Cardiac muscle cell (in vitro differentiated cells and primary cell): ENCODE measurements at regions not wholly inside any gene's neighbourhood (a gene's known extent, or its start where the extent isn't known, plus 50 kb on each side); places are given as distances from the start of the nearest gene placed in this dataset.

Source experiments
- DNase-seq, 2 donors: peaks; one replicate each; pipeline versions ENCODE4 v3.0.0 to v3.0.0-alpha.2; 2010 to 2017; ENCODE audit warnings: low read depth in 1 of 2, low spot score in 1 of 2
- H3K27ac ChIP-seq: fragments of 200-600 bp; sonication (generic); 2 replicates; pipeline ENCODE4 v1.5.1; 2016
- H3K27me3 ChIP-seq: fragments of 200-600 bp; sonication (generic); 2 replicates; pipeline ENCODE4 v1.6.0; 2016; ENCODE audit warnings: control low read depth
- H3K36me3 ChIP-seq: fragments of 200-600 bp; sonication (generic); 2 replicates; pipeline ENCODE4 v1.5.1; 2016; ENCODE audit warnings: control low read depth
- H3K4me1 ChIP-seq: fragments of 200-600 bp; sonication (generic); 2 replicates; pipeline ENCODE4 v1.8.1; 2017; ENCODE audit warnings: low read depth, mild to moderate bottlenecking, mixed run types
- H3K4me3 ChIP-seq: fragments of 200-600 bp; sonication (generic); 2 replicates; pipeline ENCODE4 v1.5.1; 2016; ENCODE audit warnings: mild to moderate bottlenecking
- H3K9me3 ChIP-seq: fragments of 200-600 bp; sonication (generic); 2 replicates; pipeline ENCODE4 v1.5.1; 2017; ENCODE audit warnings: low read depth, mild to moderate bottlenecking, control low read depth
- CTCF ChIP-seq: IDR thresholded peaks from 2 replicates; pipeline ENCODE4 v1.5.1; 2012; ENCODE audit warnings: low read depth, mild to moderate bottlenecking, low read length

- no peaks in the 10 kb centered on the region for H3K27me3 ChIP-seq
- no peaks in the 10 kb centered on the region for H3K4me1 ChIP-seq
- no peak overlapping the region for H3K4me3 ChIP-seq
- H3K9me3 ChIP-seq = no peaks in the 10 kb centered on the region
- no peak overlapping the region for H3K27ac ChIP-seq
- no peaks in the 10 kb centered on the region for H3K36me3 ChIP-seq
- no peak for DNase-seq
- TF ChIP-seq CTCF = no peak
Observed at GRCh38 chr7:47083476-47084250, 498.2 kb downstream of the TNS3 start.

GRCh38 chr7:47080816-47081215 is 501.1 kb downstream of the TNS3 start:
- H3K27me3 ChIP-seq = no peaks in the 10 kb centered on the region
- no peak overlapping the region for H3K4me3 ChIP-seq
- no peaks in the 10 kb centered on the region for H3K36me3 ChIP-seq
- TF ChIP-seq CTCF = no peak
- H3K4me1 ChIP-seq = peaks cover 9% of the 10 kb centered on the region
- DNase-seq = no peak
- no peak overlapping the region for H3K27ac ChIP-seq
- H3K9me3 ChIP-seq = no peaks in the 10 kb centered on the region

GRCh38 chr7:47078241-47078640 is 503.7 kb downstream of the TNS3 start:
- Histone ChIP-seq H3K27ac (no peak overlapping the region), H3K9me3 (no peaks in the 10 kb centered on the region), H3K4me1 (peaks cover 29% of the 10 kb centered on the region), H3K4me3 (no peak overlapping the region), H3K27me3 (no peaks in the 10 kb centered on the region), H3K36me3 (no peaks in the 10 kb centered on the region)
- no peak for TF ChIP-seq CTCF
- DNase-seq = no peak

GRCh38 chr7:47074702-47075153 is 507.2 kb downstream of the TNS3 start:
- Histone ChIP-seq H3K4me3 (no peak overlapping the region), H3K4me1 (peaks cover 29% of the 10 kb centered on the region), H3K36me3 (no peaks in the 10 kb centered on the region), H3K27me3 (no peaks in the 10 kb centered on the region), H3K9me3 (no peaks in the 10 kb centered on the region), H3K27ac (peak overlapping the region; percentile 53)
- peak; percentile 81 to 87 for DNase-seq
- TF ChIP-seq CTCF = no peak

- no peak for TF ChIP-seq CTCF
- no peaks in the 10 kb centered on the region for H3K36me3 ChIP-seq
Observed at GRCh38 chr7:47073284-47073683, 508.6 kb downstream of the TNS3 start.

More at GRCh38 chr7:47073284-47073683, 508.6 kb downstream of the TNS3 start:
- Histone ChIP-seq H3K27ac (no peak overlapping the region), H3K4me1 (peaks cover 29% of the 10 kb centered on the region), H3K9me3 (no peaks in the 10 kb centered on the region), H3K27me3 (no peaks in the 10 kb centered on the region), H3K4me3 (no peak overlapping the region)
- DNase-seq = no peak
